Hepatocyte (in vitro differentiated cells): ENCODE measurements at regions not wholly inside any gene's neighbourhood (a gene's known extent, or its start where the extent isn't known, plus 50 kb on each side); places are given as distances from the start of the nearest gene placed in this dataset.
"Not testable (repeated sequence)": the region's sequence is repeated elsewhere in the genome, so short reads cannot be mapped to it uniquely, and the experiment has no call there.

ENCODE experiments used
- EZH2 ChIP-seq: fragments of 200-600 bp; sonication (generic); IDR thresholded peaks from 2 replicates; pipeline ENCODE4 v1.6.1; 2016; ENCODE audit warnings: antibody characterized with exemption, mild to moderate bottlenecking, borderline replicate concordance
- TF ChIP-seq, protein P1 (sequence below): fragments of 200-600 bp; sonication (generic); IDR thresholded peaks from 2 replicates; pipeline ENCODE4 v1.5.1; 2016; ENCODE audit warnings: antibody characterized with exemption, mild to moderate bottlenecking; ENCODE audit not compliant: poor library complexity

- TF ChIP-seq, protein P1, sequence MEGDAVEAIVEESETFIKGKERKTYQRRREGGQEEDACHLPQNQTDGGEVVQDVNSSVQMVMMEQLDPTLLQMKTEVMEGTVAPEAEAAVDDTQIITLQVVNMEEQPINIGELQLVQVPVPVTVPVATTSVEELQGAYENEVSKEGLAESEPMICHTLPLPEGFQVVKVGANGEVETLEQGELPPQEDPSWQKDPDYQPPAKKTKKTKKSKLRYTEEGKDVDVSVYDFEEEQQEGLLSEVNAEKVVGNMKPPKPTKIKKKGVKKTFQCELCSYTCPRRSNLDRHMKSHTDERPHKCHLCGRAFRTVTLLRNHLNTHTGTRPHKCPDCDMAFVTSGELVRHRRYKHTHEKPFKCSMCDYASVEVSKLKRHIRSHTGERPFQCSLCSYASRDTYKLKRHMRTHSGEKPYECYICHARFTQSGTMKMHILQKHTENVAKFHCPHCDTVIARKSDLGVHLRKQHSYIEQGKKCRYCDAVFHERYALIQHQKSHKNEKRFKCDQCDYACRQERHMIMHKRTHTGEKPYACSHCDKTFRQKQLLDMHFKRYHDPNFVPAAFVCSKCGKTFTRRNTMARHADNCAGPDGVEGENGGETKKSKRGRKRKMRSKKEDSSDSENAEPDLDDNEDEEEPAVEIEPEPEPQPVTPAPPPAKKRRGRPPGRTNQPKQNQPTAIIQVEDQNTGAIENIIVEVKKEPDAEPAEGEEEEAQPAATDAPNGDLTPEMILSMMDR: not testable (repeated sequence)
- TF ChIP-seq EZH2: not testable (repeated sequence)
Observed at GRCh38 chr3:81829272-81829671, 67.8 kb upstream of the GBE1 start.
